Osteoblast (primary cell): ENCODE measurements at regions not wholly inside any gene's neighbourhood (a gene's known extent, or its start where the extent isn't known, plus 50 kb on each side); places are given as distances from the start of the nearest gene placed in this dataset.

ENCODE experiments used
- DNase-seq: peaks from one replicate; pipeline ENCODE4 v3.0.0; 2011; ENCODE audit warnings: low spot score, mixed read lengths; ENCODE audit not compliant: insufficient read length; ENCODE audit errors: missing footprints
- H2AFZ ChIP-seq: 2 replicates; pipeline ENCODE4 v1.6.0; 2011; ENCODE audit warnings: mild to moderate bottlenecking, low read length
- H3K27ac ChIP-seq: 2 replicates; pipeline ENCODE4 v1.5.1; 2011; ENCODE audit warnings: mild to moderate bottlenecking, low read depth, low read length, moderate library complexity
- H3K27me3 ChIP-seq: 2 replicates; pipeline ENCODE4 v1.6.0; 2012; ENCODE audit warnings: mild to moderate bottlenecking, control low read depth, inconsistent platforms, low read length, moderate library complexity; ENCODE audit not compliant: insufficient read depth
- H3K36me3 ChIP-seq: 2 replicates; pipeline ENCODE4 v1.5.1; 2011; ENCODE audit warnings: mild to moderate bottlenecking, low read length, control low read depth, moderate library complexity; ENCODE audit not compliant: insufficient read depth
- H3K4me1 ChIP-seq: 2 replicates; pipeline ENCODE4 v1.5.1; 2011; ENCODE audit warnings: mild to moderate bottlenecking, low read length, control low read depth, moderate library complexity; ENCODE audit not compliant: insufficient read depth
- H3K4me2 ChIP-seq: 2 replicates; pipeline ENCODE4 v1.6.0; 2011; ENCODE audit warnings: mild to moderate bottlenecking, low read length; ENCODE audit not compliant: insufficient read depth
- H3K4me3 ChIP-seq: fragments of 200-600 bp; sonication (generic); 3 replicates; pipeline ENCODE4 v1.5.1; 2012; ENCODE audit warnings: mild to moderate bottlenecking, low read length, inconsistent platforms; ENCODE audit not compliant: insufficient read depth
- H3K79me2 ChIP-seq: 2 replicates; pipeline ENCODE4 v1.6.0; 2012; ENCODE audit warnings: mild to moderate bottlenecking, low read length, control low read depth, inconsistent platforms; ENCODE audit not compliant: insufficient read depth
- H3K9me3 ChIP-seq: 2 replicates; pipeline ENCODE4 v1.5.1; 2011; ENCODE audit warnings: low read depth, low read length, control low read depth
- H4K20me1 ChIP-seq: 2 replicates; pipeline ENCODE4 v1.6.0; 2012; ENCODE audit warnings: mild to moderate bottlenecking, low read length, control low read depth; ENCODE audit not compliant: insufficient read depth
- TF ChIP-seq, protein P1 (sequence below): IDR thresholded peaks from 2 replicates; pipeline ENCODE4 v1.5.1; 2011; ENCODE audit warnings: mild to moderate bottlenecking, low read depth, low read length, moderate library complexity; ENCODE audit errors: extremely low read depth

- no peak for DNase-seq
- Histone ChIP-seq H3K27me3 (peaks cover 2% of the 10 kb centered on the region), H3K27ac (no peak overlapping the region), H4K20me1 (no peaks in the 10 kb centered on the region), H2AFZ (no peak overlapping the region), H3K4me2 (no peak overlapping the region), H3K9me3 (no peaks in the 10 kb centered on the region), H3K4me3 (no peak overlapping the region), H3K79me2 (no peaks in the 10 kb centered on the region), H3K4me1 (peaks cover 39% of the 10 kb centered on the region), H3K36me3 (no peaks in the 10 kb centered on the region)
- TF ChIP-seq, protein P1, sequence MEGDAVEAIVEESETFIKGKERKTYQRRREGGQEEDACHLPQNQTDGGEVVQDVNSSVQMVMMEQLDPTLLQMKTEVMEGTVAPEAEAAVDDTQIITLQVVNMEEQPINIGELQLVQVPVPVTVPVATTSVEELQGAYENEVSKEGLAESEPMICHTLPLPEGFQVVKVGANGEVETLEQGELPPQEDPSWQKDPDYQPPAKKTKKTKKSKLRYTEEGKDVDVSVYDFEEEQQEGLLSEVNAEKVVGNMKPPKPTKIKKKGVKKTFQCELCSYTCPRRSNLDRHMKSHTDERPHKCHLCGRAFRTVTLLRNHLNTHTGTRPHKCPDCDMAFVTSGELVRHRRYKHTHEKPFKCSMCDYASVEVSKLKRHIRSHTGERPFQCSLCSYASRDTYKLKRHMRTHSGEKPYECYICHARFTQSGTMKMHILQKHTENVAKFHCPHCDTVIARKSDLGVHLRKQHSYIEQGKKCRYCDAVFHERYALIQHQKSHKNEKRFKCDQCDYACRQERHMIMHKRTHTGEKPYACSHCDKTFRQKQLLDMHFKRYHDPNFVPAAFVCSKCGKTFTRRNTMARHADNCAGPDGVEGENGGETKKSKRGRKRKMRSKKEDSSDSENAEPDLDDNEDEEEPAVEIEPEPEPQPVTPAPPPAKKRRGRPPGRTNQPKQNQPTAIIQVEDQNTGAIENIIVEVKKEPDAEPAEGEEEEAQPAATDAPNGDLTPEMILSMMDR = no peak
Observed at GRCh38 chr15:70497661-70498060, 265.7 kb downstream of the UACA start.

GRCh38 chr15:70495991-70496599, 267.3 kb downstream of the UACA start:
- H2AFZ ChIP-seq = peak overlapping the region; percentile 9
- no peaks in the 10 kb centered on the region for H3K27me3 ChIP-seq
- peak; percentile 38 for DNase-seq
- no peaks in the 10 kb centered on the region for H3K9me3 ChIP-seq
- H4K20me1 ChIP-seq = no peaks in the 10 kb centered on the region
- H3K4me2 ChIP-seq = peak overlapping the region; percentile 62
- no peaks in the 10 kb centered on the region for H3K36me3 ChIP-seq
- peak overlapping the region; percentile 96 for H3K27ac ChIP-seq
- H3K79me2 ChIP-seq = no peaks in the 10 kb centered on the region
- TF ChIP-seq, protein P1 = no peak
- H3K4me3 ChIP-seq = no peak overlapping the region
- H3K4me1 ChIP-seq = peaks cover 55% of the 10 kb centered on the region

- peak; percentile 97 for DNase-seq
- Histone ChIP-seq H3K9me3 (no peaks in the 10 kb centered on the region), H3K4me2 (peak overlapping the region; percentile 62), H4K20me1 (no peaks in the 10 kb centered on the region), H3K4me3 (peak overlapping the region; percentile 30), H3K27me3 (no peaks in the 10 kb centered on the region), H3K27ac (peak overlapping the region; percentile 96), H2AFZ (peak overlapping the region; percentile 13), H3K4me1 (peaks cover 60% of the 10 kb centered on the region), H3K79me2 (no peaks in the 10 kb centered on the region), H3K36me3 (no peaks in the 10 kb centered on the region)
- TF ChIP-seq, protein P1 = no peak
Observed at GRCh38 chr15:70494852-70495571, 268.3 kb downstream of the UACA start.

DNA sequence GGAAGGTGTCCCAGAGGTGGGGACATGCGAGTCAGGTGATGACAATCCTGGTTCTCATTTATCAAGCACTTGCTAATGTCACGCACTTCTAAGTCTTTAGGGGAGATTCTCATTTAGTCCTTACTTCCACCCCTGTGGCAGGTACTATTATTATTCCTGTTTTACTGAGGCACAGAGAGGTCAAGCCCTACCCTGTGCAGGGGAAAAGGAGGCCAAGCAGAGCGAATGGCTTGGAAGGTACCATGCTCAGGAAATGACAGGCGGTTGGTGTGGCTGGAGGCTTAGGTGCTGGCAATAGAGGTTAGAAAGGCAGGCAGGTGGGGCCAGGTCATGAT, 268.9 kb downstream of the UACA start:
- H3K4me1 ChIP-seq = peaks cover 60% of the 10 kb centered on the region
- H2AFZ ChIP-seq = peak overlapping the region; percentile 13
- TF ChIP-seq, protein P1 = no peak
- peak overlapping the region; percentile 96 for H3K27ac ChIP-seq
- no peak for DNase-seq
- no peaks in the 10 kb centered on the region for H3K9me3 ChIP-seq
- no peaks in the 10 kb centered on the region for H3K36me3 ChIP-seq
- H4K20me1 ChIP-seq = no peaks in the 10 kb centered on the region
- no peaks in the 10 kb centered on the region for H3K27me3 ChIP-seq
- peak overlapping the region; percentile 29 for H3K4me3 ChIP-seq
- no peaks in the 10 kb centered on the region for H3K79me2 ChIP-seq
- peak overlapping the region; percentile 62 for H3K4me2 ChIP-seq
